ENCODE measurements at regions not wholly inside any gene's neighbourhood (a gene's known extent, or its start where the extent isn't known, plus 50 kb on each side); places are given as distances from the start of the nearest gene placed in this dataset.

DNA sequence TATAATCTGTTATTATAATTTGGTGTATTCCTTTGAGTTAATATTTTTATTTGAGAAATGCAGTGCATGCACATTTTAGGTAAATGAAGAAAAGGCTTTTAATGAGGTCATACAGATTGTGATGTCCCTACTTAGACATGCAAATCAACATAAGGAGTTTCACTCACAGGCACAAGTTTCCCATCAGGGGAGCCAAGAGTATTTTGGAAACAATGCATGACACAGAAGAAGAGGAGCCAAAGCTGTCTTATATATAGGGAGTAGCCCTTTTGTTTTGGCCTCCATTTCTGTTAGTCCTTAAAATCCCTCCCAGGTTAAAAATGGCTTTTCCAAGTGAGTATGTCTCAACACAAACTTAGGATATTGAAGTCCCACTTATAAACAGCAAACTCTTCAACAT lies 703.4 kb upstream of the ANKRD30A start (continued):
- TF ChIP-seq, protein P1, sequence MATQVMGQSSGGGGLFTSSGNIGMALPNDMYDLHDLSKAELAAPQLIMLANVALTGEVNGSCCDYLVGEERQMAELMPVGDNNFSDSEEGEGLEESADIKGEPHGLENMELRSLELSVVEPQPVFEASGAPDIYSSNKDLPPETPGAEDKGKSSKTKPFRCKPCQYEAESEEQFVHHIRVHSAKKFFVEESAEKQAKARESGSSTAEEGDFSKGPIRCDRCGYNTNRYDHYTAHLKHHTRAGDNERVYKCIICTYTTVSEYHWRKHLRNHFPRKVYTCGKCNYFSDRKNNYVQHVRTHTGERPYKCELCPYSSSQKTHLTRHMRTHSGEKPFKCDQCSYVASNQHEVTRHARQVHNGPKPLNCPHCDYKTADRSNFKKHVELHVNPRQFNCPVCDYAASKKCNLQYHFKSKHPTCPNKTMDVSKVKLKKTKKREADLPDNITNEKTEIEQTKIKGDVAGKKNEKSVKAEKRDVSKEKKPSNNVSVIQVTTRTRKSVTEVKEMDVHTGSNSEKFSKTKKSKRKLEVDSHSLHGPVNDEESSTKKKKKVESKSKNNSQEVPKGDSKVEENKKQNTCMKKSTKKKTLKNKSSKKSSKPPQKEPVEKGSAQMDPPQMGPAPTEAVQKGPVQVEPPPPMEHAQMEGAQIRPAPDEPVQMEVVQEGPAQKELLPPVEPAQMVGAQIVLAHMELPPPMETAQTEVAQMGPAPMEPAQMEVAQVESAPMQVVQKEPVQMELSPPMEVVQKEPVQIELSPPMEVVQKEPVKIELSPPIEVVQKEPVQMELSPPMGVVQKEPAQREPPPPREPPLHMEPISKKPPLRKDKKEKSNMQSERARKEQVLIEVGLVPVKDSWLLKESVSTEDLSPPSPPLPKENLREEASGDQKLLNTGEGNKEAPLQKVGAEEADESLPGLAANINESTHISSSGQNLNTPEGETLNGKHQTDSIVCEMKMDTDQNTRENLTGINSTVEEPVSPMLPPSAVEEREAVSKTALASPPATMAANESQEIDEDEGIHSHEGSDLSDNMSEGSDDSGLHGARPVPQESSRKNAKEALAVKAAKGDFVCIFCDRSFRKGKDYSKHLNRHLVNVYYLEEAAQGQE (IDR thresholded peaks at IDR 0.05; ENCODE audit: low read depth), result no peak

DNA sequence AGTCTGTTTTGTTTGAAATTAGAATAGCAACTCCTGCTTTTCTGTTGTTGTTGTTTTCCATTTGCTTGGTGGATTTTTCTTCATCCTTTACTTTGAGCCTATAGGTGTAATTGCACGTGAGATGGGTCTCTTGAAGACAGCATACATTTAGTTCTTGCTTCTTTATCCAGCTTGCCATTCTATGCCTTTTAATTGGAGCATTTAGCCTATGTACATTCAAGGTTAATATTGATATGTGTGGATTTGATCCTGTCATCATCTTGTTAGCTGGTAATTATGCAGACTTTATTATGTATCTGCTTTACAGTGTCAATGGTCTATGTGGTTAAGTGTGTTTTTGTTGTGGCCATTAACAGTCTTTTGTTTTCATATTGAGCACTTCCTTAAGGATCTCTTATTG lies 708.9 kb upstream of the ANKRD30A start:
- H3K4me3 ChIP-seq (replicated peaks in 1 of 2; ENCODE audit: low read depth in 1 of 2, low read length in 2 of 2), result no peak overlapping the region
- no peaks in the 10 kb centered on the region for H4K20me1 ChIP-seq (ENCODE audit: insufficient read depth)
- H3K9me2 ChIP-seq (ENCODE audit: insufficient read depth), result no peaks in the 10 kb centered on the region
- DNase-seq (ENCODE audit: low read depth, low spot score), result no peak
- no peaks in the 10 kb centered on the region for H3K36me3 ChIP-seq (ENCODE audit: control insufficient read depth in 1 of 2, insufficient read depth in 2 of 2, low read length in 2 of 2)
- ChIA-PET CTCF (no interaction called here), RAD21 (ENCODE audit: low non-redundant PET in 1 of 2, low total read pairs in 2 of 2, uncharacterized antibody in 2 of 2, unreplicated experiment in 2 of 2) (no interaction called here), POLR2A (no interaction called here)
- no peak overlapping the region for H3K9ac ChIP-seq (ENCODE audit: low read length)
- H3K4me2 ChIP-seq (ENCODE audit: low read length), result no peak overlapping the region
- peaks cover 8 to 11% of the 10 kb centered on the region in 2 experiments; a peak in 3 of 4 replicates for H3K9me3 ChIP-seq (ENCODE audit: control insufficient read depth in 1 of 2, insufficient read depth in 1 of 2, low read depth in 1 of 2, low read length in 2 of 2)
- no peaks in the 10 kb centered on the region for H3K79me2 ChIP-seq (ENCODE audit: insufficient read depth, low read length)
- H2AFZ ChIP-seq (ENCODE audit: low read depth, low read length, poor library complexity, severe bottlenecking), result no peak overlapping the region
- H3K27ac ChIP-seq (ENCODE audit: low read depth, low read length), result no peak overlapping the region
- BruUV-seq (replicated peaks), result no TSS peak
- no peaks in the 10 kb centered on the region for H3K27me3 ChIP-seq (ENCODE audit: insufficient read depth, low read length)
- no peak for ATAC-seq
- intact Hi-C loops (cut with micrococcal nuclease), result no loop called here
- TF ChIP-seq SRF (IDR thresholded peaks at IDR 0.05; ENCODE audit: low read depth), result no peak
- no peak for TF ChIP-seq ZNF274 (IDR thresholded peaks at IDR 0.05; ENCODE audit: low read depth, low read length)
- no peak for TF ChIP-seq EZH2phosphoT487 (IDR thresholded peaks at IDR 0.05; ENCODE audit: borderline replicate concordance)
- TF ChIP-seq JUND (IDR thresholded peaks at IDR 0.05), result no peak
- TF ChIP-seq YY1 (IDR thresholded peaks at IDR 0.05; ENCODE audit: extremely low read depth, insufficient replicate concordance, low read depth, low read length), result no peak
- no peak for TF ChIP-seq ZBTB33 (IDR thresholded peaks at IDR 0.05; ENCODE audit: extremely low read depth, insufficient replicate concordance, low read length)
- TF ChIP-seq, protein P1 (IDR thresholded peaks at IDR 0.05; ENCODE audit: low read depth), result no peak
- no peaks in the 10 kb centered on the region for H3K4me1 ChIP-seq (ENCODE audit: control insufficient read depth in 1 of 2, insufficient read depth in 2 of 2, low read length in 2 of 2)
